HFFc6 (cell line): ENCODE measurements at regions not wholly inside any gene's neighbourhood (a gene's known extent, or its start where the extent isn't known, plus 50 kb on each side); places are given as distances from the start of the nearest gene placed in this dataset.
A peak's percentile ranks its signal among the peaks of the same experiment; 100 is the strongest.

ENCODE experiments used
- DNase-seq: peaks from one replicate; pipeline ENCODE4 v3.0.0-alpha.2; 2018
- H3K27ac Mint-ChIP-seq: 2 replicates; pipeline ENCODE4 v1.8.0; 2020; ENCODE audit warnings: mild to moderate bottlenecking, mixed read lengths
- H3K27me3 Mint-ChIP-seq: 2 replicates; pipeline ENCODE4 v1.8.0; 2021; ENCODE audit warnings: mild to moderate bottlenecking, moderate library complexity, mixed read lengths; ENCODE audit not compliant: insufficient read depth
- H3K36me3 Mint-ChIP-seq: 2 replicates; pipeline ENCODE4 v1.8.0; 2021; ENCODE audit warnings: low read depth, mixed read lengths
- H3K4me1 Mint-ChIP-seq: 2 replicates; pipeline ENCODE4 v1.8.0; 2020; ENCODE audit warnings: low read depth, mixed read lengths
- H3K4me3 Mint-ChIP-seq: 2 replicates; pipeline ENCODE4 v1.8.0; 2020; ENCODE audit warnings: mild to moderate bottlenecking, moderate library complexity, mixed read lengths
- H3K9me3 Mint-ChIP-seq: 2 replicates; pipeline ENCODE4 v1.8.0; 2020; ENCODE audit warnings: mild to moderate bottlenecking, mixed read lengths
- CTCF ChIP-seq: fragments of 200-600 bp; sonication (generic); IDR thresholded peaks from 2 replicates; pipeline ENCODE4 v1.5.0; 2021; ENCODE audit warnings: antibody characterized with exemption, mild to moderate bottlenecking

GRCh38 chr1:192439373-192440025 is 122.7 kb downstream of the RGS21 start:
- DNase-seq, result peak; percentile 21
- Mint-ChIP-seq H3K4me1 (peaks cover 17% of the 10 kb centered on the region), H3K36me3 (no peaks in the 10 kb centered on the region), H3K27me3 (no peaks in the 10 kb centered on the region), H3K9me3 (no peaks in the 10 kb centered on the region), H3K27ac (no peak overlapping the region), H3K4me3 (no peak overlapping the region)
- no peak for TF ChIP-seq CTCF

- DNase-seq, result no peak
- TF ChIP-seq CTCF, result no peak
- no peaks in the 10 kb centered on the region for H3K27me3 Mint-ChIP-seq
- H3K27ac Mint-ChIP-seq, result no peak overlapping the region
- H3K36me3 Mint-ChIP-seq, result no peaks in the 10 kb centered on the region
- H3K4me1 Mint-ChIP-seq, result peaks cover 17% of the 10 kb centered on the region
- H3K9me3 Mint-ChIP-seq, result no peaks in the 10 kb centered on the region
- H3K4me3 Mint-ChIP-seq, result no peak overlapping the region
Measured at GRCh38 chr1:192441492-192441891, 124.7 kb downstream of the RGS21 start.

GRCh38 chr1:192442736-192443135 is 125.9 kb downstream of the RGS21 start:
- DNase-seq, result no peak
- H3K4me1 Mint-ChIP-seq, result peaks cover 17% of the 10 kb centered on the region
- H3K27ac Mint-ChIP-seq, result no peak overlapping the region
- H3K36me3 Mint-ChIP-seq, result no peaks in the 10 kb centered on the region
- no peaks in the 10 kb centered on the region for H3K9me3 Mint-ChIP-seq
- no peak overlapping the region for H3K4me3 Mint-ChIP-seq
- H3K27me3 Mint-ChIP-seq, result no peaks in the 10 kb centered on the region
- TF ChIP-seq CTCF, result no peak

- Mint-ChIP-seq H3K9me3 (no peaks in the 10 kb centered on the region), H3K4me1 (peaks cover 26% of the 10 kb centered on the region), H3K27ac (no peak overlapping the region), H3K4me3 (no peak overlapping the region), H3K36me3 (no peaks in the 10 kb centered on the region), H3K27me3 (no peaks in the 10 kb centered on the region)
- TF ChIP-seq CTCF, result no peak
- no peak for DNase-seq
Measured at GRCh38 chr1:192443616-192444015, 126.8 kb downstream of the RGS21 start.

- H3K9me3 Mint-ChIP-seq, result no peaks in the 10 kb centered on the region
- H3K4me3 Mint-ChIP-seq, result no peak overlapping the region
- TF ChIP-seq CTCF, result no peak
Measured at GRCh38 chr1:192445241-192445640, 128.4 kb downstream of the RGS21 start.

More at GRCh38 chr1:192445241-192445640, 128.4 kb downstream of the RGS21 start:
- Mint-ChIP-seq H3K36me3 (no peaks in the 10 kb centered on the region), H3K4me1 (peaks cover 15% of the 10 kb centered on the region), H3K27me3 (no peaks in the 10 kb centered on the region), H3K27ac (no peak overlapping the region)
- no peak for DNase-seq
